ENCODE measurements at regions not wholly inside any gene's neighbourhood (a gene's known extent, or its start where the extent isn't known, plus 50 kb on each side); places are given as distances from the start of the nearest gene placed in this dataset.
"Not testable (repeated sequence)": the region's sequence is repeated elsewhere in the genome, so short reads cannot be mapped to it uniquely, and the experiment has no call there.

- no peak for TF ChIP-seq CTCF (IDR thresholded peaks at IDR 0.05)
- Histone ChIP-seq H3K36me3 (no peaks in the 10 kb centered on the region), H3K9me3 (no peaks in the 10 kb centered on the region)
Measured at GRCh38 chr17:70286391-70286790, 117.1 kb downstream of the KCNJ2 start.

GRCh38 chr17:70288540-70289290 lies 119.4 kb downstream of the KCNJ2 start:
- Histone ChIP-seq H3K27ac (no peak overlapping the region), H3K36me3 (no peaks in the 10 kb centered on the region), H3K4me3 (no peak overlapping the region), H3K9me3 (no peaks in the 10 kb centered on the region), H3K4me1 (no peaks in the 10 kb centered on the region), H3K27me3 (no peaks in the 10 kb centered on the region)
- no peak for DNase-seq (ENCODE audit: low spot score)
- no peak for TF ChIP-seq CTCF (IDR thresholded peaks at IDR 0.05)

More at GRCh38 chr17:70286391-70286790, 117.1 kb downstream of the KCNJ2 start:
- Histone ChIP-seq H3K27ac (no peak overlapping the region), H3K4me3 (no peak overlapping the region), H3K27me3 (no peaks in the 10 kb centered on the region), H3K4me1 (no peaks in the 10 kb centered on the region)
- DNase-seq (ENCODE audit: low spot score) = no peak

GRCh38 chr17:70290770-70291169 lies 121.4 kb downstream of the KCNJ2 start:
- H3K4me1 ChIP-seq = no peaks in the 10 kb centered on the region
- no peak for TF ChIP-seq CTCF (IDR thresholded peaks at IDR 0.05)
- no peak overlapping the region for H3K27ac ChIP-seq
- no peak overlapping the region for H3K4me3 ChIP-seq
- no peaks in the 10 kb centered on the region for H3K9me3 ChIP-seq
- DNase-seq (ENCODE audit: low spot score) = no peak
- H3K27me3 ChIP-seq = no peaks in the 10 kb centered on the region
- no peaks in the 10 kb centered on the region for H3K36me3 ChIP-seq

- Histone ChIP-seq H3K36me3 (no peaks in the 10 kb centered on the region), H3K27ac (no peak overlapping the region), H3K4me1 (no peaks in the 10 kb centered on the region), H3K9me3 (no peaks in the 10 kb centered on the region), H3K4me3 (no peak overlapping the region), H3K27me3 (no peaks in the 10 kb centered on the region)
- DNase-seq (ENCODE audit: low spot score) = no peak
- no peak for TF ChIP-seq CTCF (IDR thresholded peaks at IDR 0.05)
Measured at GRCh38 chr17:70292366-70292765, 123.0 kb downstream of the KCNJ2 start.

- not testable (repeated sequence) for H3K27ac ChIP-seq; H3K36me3 ChIP-seq; H3K27me3 ChIP-seq; H3K9me3 ChIP-seq; H3K4me1 ChIP-seq; DNase-seq (ENCODE audit: low spot score); H3K4me3 ChIP-seq
Measured at GRCh38 chr17:70293564-70294310, 124.4 kb downstream of the KCNJ2 start.

- no peaks in the 10 kb centered on the region for H3K36me3 ChIP-seq
- H3K4me3 ChIP-seq = no peak overlapping the region
- TF ChIP-seq CTCF (IDR thresholded peaks at IDR 0.05) = no peak
- no peak for DNase-seq (ENCODE audit: low spot score)
- H3K4me1 ChIP-seq = no peaks in the 10 kb centered on the region
- H3K27ac ChIP-seq = no peak overlapping the region
- H3K27me3 ChIP-seq = no peaks in the 10 kb centered on the region
- H3K9me3 ChIP-seq = no peaks in the 10 kb centered on the region
Measured at GRCh38 chr17:70295329-70295728, 126.0 kb downstream of the KCNJ2 start.
